ENCODE measurements at regions not wholly inside any gene's neighbourhood (a gene's known extent, or its start where the extent isn't known, plus 50 kb on each side); places are given as distances from the start of the nearest gene placed in this dataset.
"Not testable (repeated sequence)": the region's sequence is repeated elsewhere in the genome, so short reads cannot be mapped to it uniquely, and the experiment has no call there.

DNA sequence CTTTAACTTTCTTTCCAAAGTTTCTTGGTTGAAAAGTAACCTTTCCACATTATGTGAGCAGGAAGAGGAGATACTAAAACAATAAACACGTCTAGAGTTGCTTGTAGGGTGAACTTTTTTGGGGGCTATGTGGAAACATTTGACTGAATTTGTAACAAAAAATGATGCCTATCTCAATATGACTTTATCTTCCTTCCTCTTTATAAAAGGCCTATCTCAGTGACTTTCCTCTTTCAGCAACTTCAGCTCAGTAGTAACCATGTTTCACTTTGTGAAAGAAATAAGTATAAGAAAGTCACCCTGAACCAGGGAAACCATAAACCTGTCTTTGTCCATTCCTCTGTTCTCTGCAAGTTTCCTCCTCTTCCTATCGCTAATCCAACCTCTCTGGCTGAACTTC, 124.7 kb upstream of the TMEM164 start:
- no peak for DNase-seq (ENCODE audit: low read depth in 2 of 2)

DNA sequence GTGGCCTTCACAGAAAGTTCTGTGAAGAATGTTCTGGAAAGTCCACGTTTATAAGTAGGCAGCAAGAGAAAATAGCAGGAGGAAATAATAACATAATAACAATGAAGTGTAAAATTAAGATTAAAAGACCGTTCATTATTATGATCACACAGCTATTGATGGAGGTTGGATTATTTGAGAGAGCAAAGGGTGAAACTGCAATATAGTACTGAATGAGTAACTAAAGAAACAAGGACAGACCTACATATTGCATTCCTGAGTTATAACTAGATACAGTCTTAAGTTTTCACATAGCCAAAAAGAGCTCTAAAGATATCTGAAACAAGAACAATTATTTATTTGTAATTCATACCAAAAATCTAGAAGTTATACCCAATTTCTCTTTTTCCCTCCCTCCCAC, 122.9 kb upstream of the TMEM164 start:
- DNase-seq (ENCODE audit: low read depth in 2 of 2) = no peak

DNA sequence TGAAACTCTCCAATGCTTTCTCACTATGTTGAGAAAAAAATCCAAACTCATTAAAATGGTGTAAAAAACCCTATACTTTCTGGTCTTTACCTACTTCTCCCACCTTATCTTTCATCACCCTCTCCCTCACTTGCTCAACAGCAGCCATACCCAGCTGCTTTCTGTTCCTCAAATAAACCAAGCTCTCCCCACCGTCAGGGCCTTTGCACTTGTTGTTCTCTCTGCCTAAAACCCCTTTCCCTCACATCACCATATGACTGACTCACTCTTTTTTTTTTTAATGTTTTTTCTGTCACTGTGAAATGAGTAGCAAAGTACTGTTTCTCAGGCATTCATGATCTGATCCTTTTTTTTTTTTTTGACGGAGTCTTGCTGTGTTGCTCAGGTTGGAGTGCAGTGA, 122.3 kb upstream of the TMEM164 start:
- no peak for DNase-seq (ENCODE audit: low read depth in 2 of 2)

DNA sequence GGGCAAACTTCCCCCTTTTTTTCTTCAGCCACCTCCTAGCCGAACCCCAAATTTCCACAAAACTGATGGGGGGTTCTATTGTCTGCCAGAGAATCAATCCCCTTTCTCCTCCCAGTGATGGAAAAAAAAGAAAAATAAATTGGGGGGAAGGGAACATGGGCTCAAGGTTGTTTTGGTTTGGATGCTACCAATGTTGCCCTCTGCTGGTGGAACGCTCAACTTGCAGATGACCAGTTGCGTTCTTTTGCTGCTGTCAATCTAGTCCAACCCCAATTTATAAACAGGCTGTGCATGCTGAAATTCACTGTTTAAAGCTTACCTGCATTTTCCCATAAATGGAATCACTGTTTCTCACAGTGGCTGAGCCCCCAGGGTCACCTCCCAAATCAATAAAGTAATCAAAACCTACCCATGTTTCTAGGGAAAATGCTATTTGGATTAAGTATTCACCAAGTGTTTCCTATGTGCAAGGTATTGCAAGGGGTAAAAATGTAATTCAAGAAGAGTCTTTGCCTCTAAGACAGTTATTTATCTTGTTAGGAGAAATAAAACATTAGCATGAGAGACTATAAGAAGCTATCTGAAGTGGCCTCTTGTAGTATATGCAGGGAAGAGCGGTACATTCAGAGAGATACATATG, 116.7 kb upstream of the TMEM164 start:
- peak in 1 of 2 donors; percentile 2 for DNase-seq (ENCODE audit: low read depth in 2 of 2)

DNA sequence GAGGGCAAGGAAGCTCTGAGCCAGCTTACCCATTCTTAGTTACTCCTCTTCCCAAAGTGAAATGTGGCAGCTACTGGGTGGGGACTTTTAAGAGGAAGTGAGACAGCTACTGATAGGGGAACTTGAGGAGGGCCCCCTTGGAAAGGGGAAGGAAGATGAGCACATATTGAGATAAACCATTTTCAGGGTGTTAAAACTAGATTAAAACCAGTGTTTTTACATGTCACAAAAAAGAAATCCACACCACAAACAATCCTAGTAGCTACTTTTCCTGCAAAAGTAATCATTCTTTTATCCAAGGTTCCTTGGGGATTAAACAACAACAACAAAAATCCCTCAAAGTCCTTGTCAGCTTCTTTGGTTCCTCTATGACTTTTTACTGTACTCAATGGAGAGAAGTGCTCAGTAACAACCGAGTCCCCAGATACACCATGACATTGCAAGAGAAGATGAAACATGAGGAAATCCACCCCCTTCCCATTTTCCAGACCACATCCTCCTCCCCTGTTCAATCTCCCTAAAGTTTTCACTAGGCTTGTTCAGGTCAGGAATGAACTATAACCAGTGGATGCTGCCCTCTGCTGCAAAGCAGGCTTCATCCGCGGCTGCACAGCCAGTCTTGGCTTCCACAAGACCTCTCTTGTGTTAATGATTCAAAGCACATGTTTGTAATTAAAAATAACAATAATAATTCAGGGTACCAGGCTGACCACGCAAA, 113.5 kb upstream of the TMEM164 start:
- DNase-seq (ENCODE audit: low read depth in 2 of 2) = no peak

DNA sequence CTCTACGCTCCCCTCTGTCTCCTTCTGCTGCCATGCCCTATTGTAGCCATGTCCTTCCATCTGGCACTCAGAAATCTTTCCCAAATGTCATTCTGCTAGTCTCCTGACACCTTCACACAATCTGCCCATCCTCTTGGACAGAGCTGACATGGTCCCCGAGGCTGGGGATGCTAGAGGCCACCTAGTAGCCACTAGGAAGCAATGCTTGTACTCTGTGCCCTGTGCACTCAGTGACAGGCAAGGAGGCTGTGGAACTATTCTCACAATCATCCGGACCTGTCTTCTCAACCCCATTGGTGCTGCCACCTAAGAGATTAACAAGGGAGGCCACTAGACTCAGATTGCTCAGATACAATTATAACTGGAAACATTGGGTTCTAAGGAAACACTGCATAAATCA, 112.6 kb upstream of the TMEM164 start:
- no peak for DNase-seq (ENCODE audit: low read depth in 2 of 2)

DNA sequence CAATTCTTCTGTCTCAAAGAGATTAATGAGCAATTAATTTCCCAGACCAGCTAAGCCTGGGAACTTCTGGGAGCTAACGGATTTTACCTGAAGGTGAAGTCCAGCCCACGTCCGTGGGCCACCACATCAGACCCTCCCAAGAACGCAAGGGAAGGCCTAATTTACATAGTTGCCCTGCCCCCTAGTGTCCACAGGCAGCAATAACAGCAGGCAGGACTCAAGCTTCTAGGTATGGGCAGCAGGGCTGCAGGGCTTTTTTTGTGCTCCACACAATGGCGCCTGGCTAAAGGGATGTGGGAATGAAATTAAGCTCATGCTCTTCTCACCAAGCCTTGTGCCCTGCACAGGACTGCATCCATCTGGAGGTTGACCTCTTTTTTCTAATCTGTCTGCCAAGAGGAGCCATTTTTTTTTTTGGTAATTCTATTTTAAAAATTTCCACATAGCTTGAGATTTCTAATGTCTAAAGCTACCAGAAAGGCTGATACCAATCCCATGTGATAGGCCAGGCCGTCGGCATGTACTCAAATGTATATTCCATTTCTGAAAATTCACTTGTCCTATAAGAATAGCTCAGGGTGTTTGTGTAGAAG, 111.9 kb upstream of the TMEM164 start:
- DNase-seq (ENCODE audit: low read depth in 2 of 2) = peak; percentile 18 to 36

DNA sequence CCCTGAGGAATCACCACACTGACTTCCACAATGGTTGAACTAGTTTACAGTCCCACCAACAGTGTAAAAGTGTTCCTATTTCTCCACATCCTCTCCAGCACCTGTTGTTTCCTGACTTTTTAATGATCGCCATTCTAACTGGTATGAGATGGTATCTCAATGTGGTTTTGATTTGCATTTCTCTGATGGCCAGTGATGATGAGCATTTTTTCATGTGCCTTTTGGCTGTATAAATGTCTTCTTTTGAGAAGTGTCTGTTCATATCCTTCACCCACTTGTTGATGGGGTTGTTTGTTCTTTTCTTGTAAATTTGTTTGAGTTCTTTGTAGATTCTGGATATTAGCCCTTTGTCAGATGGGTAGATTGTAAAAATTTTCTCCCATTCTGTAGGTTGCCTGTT, 106.9 kb upstream of the TMEM164 start:
- DNase-seq (ENCODE audit: low read depth in 2 of 2) = not testable (repeated sequence)

DNA sequence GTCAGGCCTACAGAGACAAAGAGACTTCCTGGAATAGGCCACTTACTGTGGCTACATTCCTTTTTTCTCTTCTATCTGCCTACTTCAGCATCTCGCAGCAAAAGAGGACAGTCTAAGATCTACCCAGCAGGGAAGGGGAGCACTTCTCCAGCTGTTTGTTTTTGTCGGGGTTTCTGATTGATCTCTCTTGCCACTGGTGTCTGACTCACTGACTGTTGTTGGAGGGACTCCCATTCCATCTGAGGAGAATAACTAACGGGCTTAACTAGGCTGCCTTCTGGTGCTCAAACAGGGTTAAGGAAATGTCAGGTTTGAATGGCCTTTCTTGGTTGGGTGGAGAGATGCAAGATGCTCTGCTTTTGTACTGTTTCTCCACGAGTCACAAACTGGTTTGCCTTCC, 100.2 kb upstream of the TMEM164 start:
- no peak for DNase-seq (ENCODE audit: low read depth in 2 of 2)

DNA sequence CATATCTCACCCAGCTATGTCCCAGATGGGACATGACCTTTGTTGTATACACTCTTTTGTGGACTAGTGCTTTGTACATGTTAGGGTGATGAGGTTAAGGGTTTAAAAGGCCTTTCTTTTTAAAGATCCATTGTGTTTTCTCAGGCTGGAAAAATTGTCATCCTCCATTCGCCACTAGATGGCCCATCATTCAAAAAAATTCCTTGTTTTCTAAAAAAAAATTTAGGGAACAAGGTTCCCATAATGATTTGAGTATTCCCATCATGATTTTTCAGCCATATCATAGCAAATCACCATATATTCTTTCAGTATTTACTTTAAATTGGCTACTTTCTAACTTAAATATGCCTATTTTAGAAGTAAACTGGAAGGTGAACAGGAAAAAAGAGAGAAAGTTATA, 91.9 kb upstream of the TMEM164 start:
- DNase-seq (ENCODE audit: low read depth in 2 of 2) = no peak

DNA sequence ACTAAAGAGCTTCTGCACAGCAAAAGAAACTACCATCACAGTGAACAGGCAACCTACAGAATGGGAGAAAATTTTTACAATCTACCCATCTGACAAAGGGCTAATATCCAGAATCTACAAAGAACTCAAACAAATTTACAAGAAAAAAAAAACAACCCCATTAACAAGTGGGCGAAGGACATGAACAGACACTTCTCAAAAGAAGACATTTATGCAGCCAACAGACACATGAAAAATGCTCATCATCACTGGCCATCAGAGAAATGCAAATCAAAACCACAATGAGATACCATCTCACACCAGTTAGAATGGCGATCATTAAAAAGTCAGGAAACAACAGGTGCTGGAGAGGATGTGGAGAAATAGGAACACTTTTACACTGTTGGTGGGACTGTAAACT, 89.9 kb upstream of the TMEM164 start:
- DNase-seq (ENCODE audit: low read depth in 2 of 2) = not testable (repeated sequence)

DNA sequence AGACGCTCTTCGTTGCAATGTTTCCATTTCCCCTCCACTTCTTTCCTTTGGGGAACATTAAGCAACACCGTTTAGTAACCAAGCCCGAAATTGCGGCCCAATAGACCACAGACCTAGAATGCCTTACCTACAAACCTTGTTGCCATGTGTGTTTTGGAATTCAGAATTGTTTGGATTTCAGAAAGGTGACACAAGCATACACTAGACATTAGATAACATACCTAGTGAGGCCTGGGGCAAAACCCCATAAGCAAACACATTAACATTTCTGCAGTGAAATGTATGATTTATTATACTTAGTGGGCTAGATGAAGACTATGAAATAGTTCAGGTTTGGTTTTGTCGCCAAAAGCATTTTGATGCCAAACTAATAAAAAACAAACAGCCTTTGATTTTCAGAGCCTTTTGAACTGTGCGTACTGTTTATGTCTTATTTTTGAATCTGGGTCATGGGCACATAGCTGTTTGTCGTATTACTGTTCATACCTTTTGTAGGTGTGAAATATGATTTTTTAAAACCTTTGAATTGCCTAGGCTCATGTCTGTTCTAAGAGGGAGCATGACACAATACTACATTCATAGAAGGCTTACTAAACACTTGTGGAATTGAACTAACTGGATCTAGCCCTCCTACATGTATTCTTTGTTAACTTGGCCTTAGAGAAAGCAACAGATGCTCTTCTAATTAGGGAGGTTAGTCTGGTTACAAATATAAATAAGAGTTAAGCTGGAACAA, 88.6 kb upstream of the TMEM164 start:
- no peak for DNase-seq (ENCODE audit: low read depth in 2 of 2)

DNA sequence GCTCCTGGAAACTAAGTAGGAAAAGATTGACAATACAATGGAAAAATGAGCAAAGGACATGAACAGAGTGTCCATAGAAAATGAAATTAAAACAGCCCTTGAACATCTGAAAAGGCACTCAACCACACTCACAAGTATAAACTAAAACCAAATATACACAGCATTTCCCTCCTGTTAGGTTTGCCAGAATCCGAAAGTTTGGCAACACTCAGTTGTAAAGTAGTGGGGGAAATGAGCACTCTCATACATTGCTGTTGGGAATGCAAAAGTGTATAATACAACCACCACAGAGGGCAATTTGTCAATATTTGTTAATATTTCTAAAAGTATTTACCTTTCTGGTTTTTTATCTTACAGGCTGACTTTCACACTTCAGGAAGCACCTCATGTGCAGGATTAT, 84.2 kb upstream of the TMEM164 start:
- no peak for DNase-seq (ENCODE audit: low read depth in 2 of 2)

DNA sequence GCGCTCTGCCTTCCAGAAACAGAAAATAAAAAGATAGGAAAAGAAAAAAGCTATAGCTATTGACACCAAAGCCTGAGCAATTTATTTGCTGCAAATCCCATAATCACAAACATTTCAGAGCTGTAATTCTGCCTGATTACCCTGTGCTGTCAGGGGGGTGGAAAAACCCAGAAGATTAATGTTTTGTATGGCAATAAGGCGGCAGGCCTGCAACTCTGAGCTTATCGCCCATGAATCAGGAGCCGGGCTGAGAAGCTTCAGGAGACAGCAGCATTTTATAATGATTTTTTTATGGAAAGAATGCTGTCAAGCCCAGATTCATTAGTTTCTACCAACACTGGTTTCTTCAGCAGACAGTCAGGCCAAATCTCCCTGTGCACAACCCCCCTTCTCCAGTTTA, 82.6 kb upstream of the TMEM164 start:
- no peak for DNase-seq (ENCODE audit: low read depth in 2 of 2)

DNA sequence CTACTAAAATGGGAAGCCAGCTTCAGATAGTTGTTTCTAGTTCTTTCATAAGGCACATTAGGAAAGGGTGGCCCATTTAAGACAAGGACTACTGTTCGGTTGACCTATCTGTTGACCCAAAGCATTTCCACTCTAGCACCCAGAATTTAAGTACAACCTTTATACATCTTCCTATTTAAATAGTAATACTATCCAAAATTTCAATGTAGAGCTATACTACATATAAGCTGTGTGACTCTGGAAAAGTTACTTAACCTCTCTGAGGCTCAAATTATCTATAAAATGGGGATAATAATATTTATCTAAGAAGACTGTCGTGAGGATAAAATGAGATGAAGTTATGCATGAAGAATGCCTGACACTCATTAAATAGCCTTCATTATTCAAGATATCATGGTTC, 82.0 kb upstream of the TMEM164 start:
- no peak for DNase-seq (ENCODE audit: low read depth in 2 of 2)

DNA sequence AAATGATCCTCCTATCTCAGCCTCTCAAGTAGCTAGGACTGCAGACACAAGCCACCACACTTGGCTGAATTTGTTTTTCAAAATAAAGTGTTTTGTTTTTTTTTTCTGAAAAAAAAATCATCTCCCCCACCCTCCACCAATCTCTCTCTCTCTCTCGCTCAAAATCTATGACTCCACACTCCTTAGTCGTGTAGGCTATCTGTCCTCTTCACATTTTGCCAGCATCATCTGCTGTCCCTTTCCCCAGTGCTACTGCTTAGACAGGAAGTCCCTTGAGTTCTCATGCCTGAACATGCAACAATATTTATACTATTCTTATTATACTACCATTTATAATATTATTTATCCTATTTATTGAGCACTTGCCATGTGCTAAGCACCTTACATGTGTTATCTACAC, 80.7 kb upstream of the TMEM164 start:
- DNase-seq (ENCODE audit: low read depth in 2 of 2) = no peak

DNA sequence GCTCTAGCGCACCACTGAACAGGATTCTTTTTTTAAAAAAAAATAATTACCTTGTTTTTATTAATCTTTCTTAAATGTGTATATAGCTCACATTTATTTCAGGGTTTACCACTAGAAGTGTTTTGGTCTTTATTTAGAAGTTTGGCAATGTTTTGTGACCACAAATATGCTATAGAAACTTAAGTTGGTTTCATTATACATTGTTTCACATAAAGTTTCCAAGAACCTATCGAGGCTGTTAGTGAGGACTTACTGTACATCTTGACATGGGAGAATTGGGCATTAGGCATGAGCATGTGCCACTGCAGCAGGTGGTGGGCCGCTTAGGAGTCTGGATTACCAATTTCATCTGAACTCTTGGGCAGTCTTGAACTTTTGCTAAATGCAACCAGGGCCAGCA, 77.9 kb upstream of the TMEM164 start:
- not testable (repeated sequence) for DNase-seq (ENCODE audit: low read depth in 2 of 2)

DNA sequence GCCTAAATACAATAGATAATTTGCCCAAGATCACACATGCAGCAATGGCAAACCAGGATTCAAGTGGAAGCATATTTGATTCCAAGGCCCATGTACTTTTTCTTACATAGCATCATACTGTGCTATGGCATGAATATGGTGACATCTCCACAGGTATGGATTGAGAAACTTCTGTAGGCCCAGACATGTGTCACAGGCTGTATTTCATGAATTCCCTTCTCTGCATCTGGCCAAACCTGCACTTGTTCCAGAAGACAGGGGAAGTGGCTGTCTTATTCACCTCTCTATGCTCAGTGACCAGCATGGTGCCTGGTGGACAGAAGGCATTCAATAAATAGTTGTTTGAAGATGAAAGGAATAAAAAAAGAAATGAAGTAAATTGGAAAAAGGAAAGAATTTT, 77.3 kb upstream of the TMEM164 start:
- no peak for DNase-seq (ENCODE audit: low read depth in 2 of 2)

DNA sequence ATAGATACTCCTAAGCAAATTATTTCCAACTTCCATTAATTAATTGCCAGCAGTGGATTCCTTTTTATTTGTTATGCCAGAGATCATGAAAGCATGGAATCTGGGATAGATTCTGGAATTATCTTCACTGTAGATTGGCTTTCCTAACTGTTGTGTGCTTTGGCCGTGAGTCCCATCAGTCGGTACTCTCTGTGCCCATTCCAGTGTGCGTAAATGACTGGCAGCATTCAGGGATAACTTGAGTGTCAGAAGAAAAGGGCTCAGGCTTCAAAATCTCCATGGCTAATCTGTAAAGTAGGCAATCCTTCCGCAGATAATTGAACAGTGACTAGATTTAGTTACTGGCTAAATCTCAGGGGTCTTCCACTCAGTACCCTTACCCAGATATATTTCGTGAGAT, 76.8 kb upstream of the TMEM164 start:
- DNase-seq (ENCODE audit: low read depth in 2 of 2) = no peak

DNA sequence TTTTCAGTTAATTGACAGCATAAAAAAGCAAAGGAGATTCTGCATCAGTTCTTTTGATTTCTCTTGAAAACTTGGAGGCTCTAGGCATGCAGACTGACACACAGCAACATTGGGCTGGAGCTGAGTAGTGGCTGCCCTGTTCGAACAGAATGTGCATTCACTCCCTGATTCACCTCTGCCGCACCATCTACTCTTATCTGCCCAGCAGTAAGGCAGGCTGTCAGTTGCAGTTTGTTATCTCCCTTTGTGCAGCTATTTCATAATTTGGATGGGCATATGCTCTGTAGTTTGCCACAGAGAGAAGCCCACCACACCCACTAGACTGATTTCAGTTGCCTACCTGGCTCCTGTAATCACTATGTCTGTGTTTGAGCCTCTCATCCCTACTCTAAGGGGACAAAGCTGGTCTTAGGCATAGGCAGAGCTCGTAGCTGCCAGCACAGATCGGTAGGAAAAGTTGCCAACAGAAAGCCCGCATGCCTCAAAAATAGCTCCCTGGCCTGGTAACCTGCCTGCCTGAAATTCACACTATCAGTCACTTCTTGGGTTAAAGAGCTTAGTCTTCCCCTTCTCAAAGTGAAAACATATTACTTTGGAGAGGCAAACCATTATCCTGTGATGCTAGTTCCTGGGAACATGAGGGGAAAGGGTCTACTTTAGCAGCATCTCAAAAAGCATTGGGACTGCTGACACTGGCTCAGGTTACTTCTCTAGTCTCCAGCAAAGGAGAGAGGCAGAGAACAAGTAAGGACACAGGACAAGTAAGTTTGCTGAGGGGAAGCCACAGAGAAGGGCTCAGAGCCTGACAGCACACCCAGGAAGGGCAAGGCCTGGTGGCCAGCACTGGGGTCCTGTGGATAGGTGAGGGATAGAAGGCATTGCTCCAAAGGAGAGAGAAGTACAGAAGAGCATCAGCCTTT, 75.9 kb upstream of the TMEM164 start:
- DNase-seq (ENCODE audit: low read depth in 2 of 2) = no peak

DNA sequence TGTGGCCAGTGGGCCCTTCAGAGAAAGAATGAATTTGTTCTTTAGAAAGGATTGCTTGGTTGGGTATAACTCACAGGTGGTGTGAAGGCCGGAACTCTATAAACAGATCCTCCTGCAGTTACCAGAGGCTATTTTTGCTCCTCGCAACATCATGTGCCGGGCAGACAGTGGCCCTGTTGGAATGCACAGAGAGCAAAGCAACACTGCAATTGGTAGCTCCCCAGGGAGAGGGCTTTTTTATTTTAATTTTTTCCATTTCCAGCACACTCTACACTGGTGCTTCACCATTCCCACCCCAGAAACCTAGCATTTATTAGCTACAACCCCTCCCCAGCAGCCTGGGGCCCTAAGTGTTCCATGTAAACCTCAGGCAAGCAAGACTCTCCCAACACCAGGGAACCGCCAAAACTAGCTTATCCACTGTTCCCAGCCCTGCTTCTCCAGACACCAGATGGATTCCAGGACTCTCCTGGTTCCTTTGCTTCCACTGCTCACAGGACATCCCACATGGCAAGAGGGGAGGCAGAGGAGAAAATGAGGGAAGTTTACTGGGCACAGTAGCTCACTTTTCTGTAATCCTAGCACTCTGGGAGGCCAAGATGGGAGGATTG, 75.1 kb upstream of the TMEM164 start:
- no peak for DNase-seq (ENCODE audit: low read depth in 2 of 2)
